ENCODE measurements at regions not wholly inside any gene's neighbourhood (a gene's known extent, or its start where the extent isn't known, plus 50 kb on each side); places are given as distances from the start of the nearest gene placed in this dataset.
"Not testable (repeated sequence)": the region's sequence is repeated elsewhere in the genome, so short reads cannot be mapped to it uniquely, and the experiment has no call there.

- no peak for TF ChIP-seq CTCF (IDR thresholded peaks at IDR 0.05; ENCODE audit: extremely low read depth, missing control alignments)
- DNase-seq (ENCODE audit: low spot score), result no peak
These were observed 200.4 kb upstream of the IPO5 start for GRCh38 chr13:97752961-97753668.

GRCh38 chr13:97753942-97754670 is 199.4 kb upstream of the IPO5 start:
- no peak for DNase-seq (ENCODE audit: low spot score)
- TF ChIP-seq CTCF (IDR thresholded peaks at IDR 0.05; ENCODE audit: extremely low read depth, missing control alignments), result no peak

DNA sequence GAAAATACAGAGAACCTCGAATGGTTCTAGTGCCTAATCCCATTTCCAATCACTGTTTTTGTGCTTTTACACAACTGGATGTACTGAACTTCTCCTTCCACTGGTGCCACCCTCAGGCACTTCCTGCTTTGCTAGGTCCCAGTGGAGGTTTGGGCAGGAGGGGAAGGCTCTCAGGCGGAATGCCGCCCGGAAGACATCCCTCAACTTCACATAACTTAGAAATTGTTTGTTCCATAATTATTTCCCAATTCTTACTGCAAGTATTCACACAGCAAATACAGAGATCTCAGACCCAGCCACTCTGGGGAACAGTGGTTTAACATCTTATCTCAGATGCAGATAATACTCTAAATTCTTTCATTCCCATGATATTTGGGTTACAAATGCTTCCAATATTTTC is 195.7 kb upstream of the IPO5 start:
- TF ChIP-seq CTCF (IDR thresholded peaks at IDR 0.05; ENCODE audit: extremely low read depth, missing control alignments), result no peak
- no peak for DNase-seq (ENCODE audit: low spot score)

GRCh38 chr13:97758317-97758716 is 195.2 kb upstream of the IPO5 start:
- no peak for DNase-seq (ENCODE audit: low spot score)
- no peak for TF ChIP-seq CTCF (IDR thresholded peaks at IDR 0.05; ENCODE audit: extremely low read depth, missing control alignments)

- no peak for DNase-seq (ENCODE audit: low spot score)
- no peak for TF ChIP-seq CTCF (IDR thresholded peaks at IDR 0.05; ENCODE audit: extremely low read depth, missing control alignments)
These were observed 191.5 kb upstream of the IPO5 start for GRCh38 chr13:97761796-97762540.

- DNase-seq (ENCODE audit: low spot score), result no peak
- no peak for TF ChIP-seq CTCF (IDR thresholded peaks at IDR 0.05; ENCODE audit: extremely low read depth, missing control alignments)
These were observed 186.7 kb upstream of the IPO5 start for GRCh38 chr13:97766749-97767148.

DNA sequence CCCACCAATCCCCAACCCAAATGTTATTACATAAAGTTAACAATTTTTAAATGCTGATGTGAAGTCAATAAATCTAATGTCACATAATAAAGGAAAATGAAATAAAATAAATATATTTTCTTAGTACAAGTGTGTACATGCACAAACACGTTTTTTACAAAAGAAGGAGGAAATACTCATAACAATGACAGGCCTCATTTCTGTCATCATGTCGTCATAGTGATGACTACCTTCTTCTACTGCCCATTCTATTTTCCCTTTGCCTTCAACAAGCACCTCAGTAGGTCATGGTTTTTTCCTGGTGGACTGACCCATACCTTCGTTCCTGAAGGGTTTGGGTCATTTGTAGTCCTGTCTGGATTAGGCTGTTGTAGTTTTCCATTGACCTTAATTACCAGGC is 185.3 kb upstream of the IPO5 start:
- no peak for DNase-seq (ENCODE audit: low spot score)
- TF ChIP-seq CTCF (IDR thresholded peaks at IDR 0.05; ENCODE audit: extremely low read depth, missing control alignments), result no peak

GRCh38 chr13:97770231-97770630 is 183.2 kb upstream of the IPO5 start:
- not testable (repeated sequence) for DNase-seq (ENCODE audit: low spot score)

- DNase-seq (ENCODE audit: low spot score), result not testable (repeated sequence)
These were observed 181.0 kb upstream of the IPO5 start for GRCh38 chr13:97772466-97772865.

DNA sequence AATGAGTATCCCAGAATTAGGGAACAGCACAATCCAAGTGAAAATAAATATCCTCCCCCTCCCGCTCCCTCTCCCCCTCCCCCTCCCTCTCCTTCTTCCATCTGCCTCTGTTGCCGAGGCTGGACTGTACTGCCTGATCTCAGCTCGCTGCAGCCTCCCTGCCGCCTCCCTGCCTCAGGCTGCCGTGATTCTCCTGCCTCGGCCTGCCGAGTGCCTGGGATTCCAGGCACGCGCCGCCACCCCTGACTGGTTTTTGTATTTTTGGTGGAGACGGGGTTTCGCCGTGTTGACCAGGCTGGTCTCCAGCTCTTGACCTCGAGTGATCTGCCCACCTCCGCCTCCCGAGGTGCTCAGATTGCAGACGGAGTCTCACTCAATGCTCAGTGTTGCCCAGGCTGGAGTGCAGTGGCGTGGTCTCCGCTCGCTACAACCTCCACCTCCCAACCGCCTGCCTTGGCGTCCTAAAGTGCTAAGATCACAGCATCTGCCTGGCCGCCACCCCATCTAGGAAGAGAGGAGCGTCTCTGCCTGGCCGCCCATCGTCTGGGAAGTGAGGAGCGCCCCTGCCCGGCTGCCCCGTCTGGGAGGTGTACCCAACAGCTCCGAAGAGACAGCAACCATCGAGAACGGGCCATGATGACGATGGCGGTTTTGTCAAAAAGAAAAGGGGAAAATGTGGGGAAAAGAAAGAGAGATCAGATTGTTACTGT is 178.9 kb upstream of the IPO5 start:
- not testable (repeated sequence) for DNase-seq (ENCODE audit: low spot score)
